ENCODE measurements at regions not wholly inside any gene's neighbourhood (a gene's known extent, or its start where the extent isn't known, plus 50 kb on each side); places are given as distances from the start of the nearest gene placed in this dataset.
"Not testable (repeated sequence)": the region's sequence is repeated elsewhere in the genome, so short reads cannot be mapped to it uniquely, and the experiment has no call there.

DNA sequence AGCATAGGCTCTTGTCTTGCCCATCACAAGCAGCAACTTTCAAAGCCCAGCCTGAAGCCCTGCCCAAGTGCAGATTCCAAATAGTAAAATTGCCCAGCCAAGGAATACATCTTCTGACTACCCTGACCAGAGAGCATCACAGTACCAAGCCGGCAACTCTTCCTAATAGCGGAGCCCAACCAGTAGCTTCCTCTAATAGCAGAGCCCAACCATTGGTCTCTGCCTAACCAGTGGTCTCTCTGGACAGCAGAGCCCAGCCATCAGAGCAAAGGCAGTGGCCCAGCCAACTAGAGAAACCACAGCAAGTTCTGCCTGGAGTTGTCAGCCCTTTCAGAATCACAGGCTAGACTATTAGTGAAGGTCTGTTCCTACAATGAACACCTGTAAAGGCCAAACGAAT, 285.6 kb downstream of the HGF start:
- TF ChIP-seq POLR2AphosphoS5 (IDR thresholded peaks at IDR 0.05) (no peak), POLR2A (IDR thresholded peaks at IDR 0.05) (no peak), EP300 (IDR thresholded peaks at IDR 0.05) (no peak)
- TF ChIP-seq, protein P1, sequence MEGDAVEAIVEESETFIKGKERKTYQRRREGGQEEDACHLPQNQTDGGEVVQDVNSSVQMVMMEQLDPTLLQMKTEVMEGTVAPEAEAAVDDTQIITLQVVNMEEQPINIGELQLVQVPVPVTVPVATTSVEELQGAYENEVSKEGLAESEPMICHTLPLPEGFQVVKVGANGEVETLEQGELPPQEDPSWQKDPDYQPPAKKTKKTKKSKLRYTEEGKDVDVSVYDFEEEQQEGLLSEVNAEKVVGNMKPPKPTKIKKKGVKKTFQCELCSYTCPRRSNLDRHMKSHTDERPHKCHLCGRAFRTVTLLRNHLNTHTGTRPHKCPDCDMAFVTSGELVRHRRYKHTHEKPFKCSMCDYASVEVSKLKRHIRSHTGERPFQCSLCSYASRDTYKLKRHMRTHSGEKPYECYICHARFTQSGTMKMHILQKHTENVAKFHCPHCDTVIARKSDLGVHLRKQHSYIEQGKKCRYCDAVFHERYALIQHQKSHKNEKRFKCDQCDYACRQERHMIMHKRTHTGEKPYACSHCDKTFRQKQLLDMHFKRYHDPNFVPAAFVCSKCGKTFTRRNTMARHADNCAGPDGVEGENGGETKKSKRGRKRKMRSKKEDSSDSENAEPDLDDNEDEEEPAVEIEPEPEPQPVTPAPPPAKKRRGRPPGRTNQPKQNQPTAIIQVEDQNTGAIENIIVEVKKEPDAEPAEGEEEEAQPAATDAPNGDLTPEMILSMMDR (IDR thresholded peaks at IDR 0.05): no peak
- no peaks in the 10 kb centered on the region for H3K9me3 ChIP-seq
- H3K36me3 ChIP-seq: no peaks in the 10 kb centered on the region
- H3K4me3 ChIP-seq: no peak overlapping the region
- no peaks in the 10 kb centered on the region for H3K27me3 ChIP-seq
- peaks cover 3% of the 10 kb centered on the region for H3K4me1 ChIP-seq
- 58% methylated on average over 2 of the region's 3 CpGs for WGBS
- no peak for DNase-seq (ENCODE audit: low spot score in 2 of 2)
- H3K27ac ChIP-seq: no peak overlapping the region

DNA sequence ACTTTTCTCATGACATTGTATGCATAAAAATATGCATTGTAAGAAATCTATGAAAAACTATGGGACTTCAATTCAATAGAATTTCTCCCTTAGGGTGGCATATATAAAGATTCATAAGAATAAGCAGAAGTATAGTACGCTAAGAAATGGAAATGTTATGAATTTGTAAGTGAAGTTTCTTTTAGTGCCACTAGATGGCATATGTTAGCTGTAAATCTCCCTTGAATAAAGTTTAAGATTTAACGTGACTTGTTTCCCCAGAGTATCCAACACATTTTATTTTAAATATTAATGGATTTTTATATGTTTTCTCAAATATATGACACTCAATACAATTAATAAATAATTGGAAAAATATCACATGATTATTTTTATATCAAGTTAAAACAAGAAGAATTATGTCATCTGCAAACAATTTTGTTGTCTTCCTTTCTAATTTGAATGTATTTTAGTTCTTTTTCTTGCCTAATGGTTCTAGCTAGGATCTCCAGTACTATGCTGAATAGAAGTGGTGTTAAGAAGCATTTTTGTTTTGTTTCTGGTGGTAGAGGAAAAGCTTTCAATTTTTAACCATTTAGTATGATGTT, 287.2 kb downstream of the HGF start:
- WGBS: 5% methylated on average over 2 of the region's 2 CpGs
- Histone ChIP-seq H3K27me3 (no peaks in the 10 kb centered on the region), H3K27ac (no peak overlapping the region), H3K9me3 (no peaks in the 10 kb centered on the region), H3K4me3 (no peak overlapping the region), H3K36me3 (no peaks in the 10 kb centered on the region), H3K4me1 (peaks cover 3% of the 10 kb centered on the region)
- TF ChIP-seq, protein P1 (IDR thresholded peaks at IDR 0.05): peak; percentile 33 to 38
- no peak for TF ChIP-seq EP300 (IDR thresholded peaks at IDR 0.05)
- DNase-seq (ENCODE audit: low spot score in 2 of 2): no peak

DNA sequence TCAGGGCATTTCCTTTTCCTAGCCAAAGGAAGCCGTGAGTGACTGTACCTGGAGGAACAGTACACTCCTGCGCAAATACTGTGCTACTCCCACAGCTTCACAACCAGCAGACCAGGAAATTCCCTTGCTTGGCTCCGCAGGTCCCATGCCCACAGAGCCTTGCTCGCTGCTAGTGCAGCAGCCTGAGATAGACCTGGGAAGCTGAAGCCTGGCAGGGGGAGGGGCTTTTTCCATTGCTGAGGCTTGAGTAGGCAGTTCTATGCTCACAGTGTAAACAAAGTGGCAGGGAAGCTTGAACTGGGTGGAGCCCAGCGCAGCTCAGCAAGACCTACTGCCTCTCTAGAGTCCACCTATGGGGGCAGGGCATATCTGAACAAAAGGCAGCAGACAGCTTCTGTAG, 291.2 kb downstream of the HGF start:
- H3K27me3 ChIP-seq: no peaks in the 10 kb centered on the region

DNA sequence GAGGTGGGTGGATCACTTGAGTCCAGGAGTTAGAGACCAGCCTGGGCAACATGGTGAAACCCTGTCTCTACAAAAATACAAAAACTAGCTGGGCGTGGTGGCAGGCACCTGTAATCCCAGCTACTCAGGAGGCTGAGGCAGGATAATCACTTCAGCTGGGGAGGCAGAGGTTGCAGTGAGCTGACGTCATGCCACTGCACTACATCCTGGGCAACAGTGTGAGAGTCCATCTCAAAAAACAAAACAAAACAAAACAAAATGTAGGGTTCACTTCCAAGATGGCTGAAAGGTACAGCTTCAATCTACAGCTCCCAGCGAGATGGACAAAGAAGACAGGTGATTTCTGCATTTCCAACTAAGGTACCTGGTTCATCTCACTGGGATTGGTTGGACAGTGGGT, 291.6 kb downstream of the HGF start:
- not testable (repeated sequence) for H3K9me3 ChIP-seq; H3K4me1 ChIP-seq; H3K4me3 ChIP-seq; H3K27me3 ChIP-seq; H3K27ac ChIP-seq; H3K36me3 ChIP-seq; DNase-seq (ENCODE audit: low spot score in 2 of 2)
- WGBS: 71% methylated on average over 3 of the region's 3 CpGs

More for the DNA sequence above, 291.2 kb downstream of the HGF start:
- H3K27ac ChIP-seq: no peak overlapping the region
- TF ChIP-seq, protein P1 (IDR thresholded peaks at IDR 0.05): no peak
- no peak for TF ChIP-seq POLR2AphosphoS5 (IDR thresholded peaks at IDR 0.05)
- H3K36me3 ChIP-seq: no peaks in the 10 kb centered on the region
- H3K9me3 ChIP-seq: no peaks in the 10 kb centered on the region
- whole genome bisulfite sequencing: 83% methylated on average over 4 of the region's 5 CpGs
- no peak for DNase-seq (ENCODE audit: low spot score in 2 of 2)
- no peaks in the 10 kb centered on the region for H3K4me1 ChIP-seq
- no peak overlapping the region for H3K4me3 ChIP-seq

DNA sequence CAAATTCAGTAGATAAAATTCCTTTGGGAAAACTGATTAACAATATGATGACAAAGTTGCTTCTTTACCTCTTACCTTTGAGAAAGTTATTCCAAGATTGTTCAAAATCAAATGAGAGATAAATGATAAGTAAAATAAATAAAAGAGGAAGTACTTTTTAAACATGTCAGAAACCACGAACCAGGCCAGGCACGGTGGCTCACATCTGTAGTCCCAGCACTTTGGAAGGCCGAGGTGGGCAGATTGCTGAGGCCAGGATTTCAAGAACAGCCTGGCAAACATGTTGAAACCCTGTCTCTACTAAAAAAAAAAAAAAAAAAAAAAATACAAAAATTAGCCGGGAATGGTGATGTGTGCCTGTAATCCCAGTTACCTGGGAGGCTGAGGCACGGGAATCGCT, 296.6 kb downstream of the HGF start:
- TF ChIP-seq, protein P1 (IDR thresholded peaks at IDR 0.05): no peak
- TF ChIP-seq POLR2A (IDR thresholded peaks at IDR 0.05): no peak
- TF ChIP-seq EP300 (IDR thresholded peaks at IDR 0.05): no peak
- no peak for TF ChIP-seq POLR2AphosphoS5 (IDR thresholded peaks at IDR 0.05)
- Histone ChIP-seq H3K36me3 (no peaks in the 10 kb centered on the region), H3K9me3 (no peaks in the 10 kb centered on the region), H3K27ac (no peak overlapping the region), H3K4me1 (peaks cover 6% of the 10 kb centered on the region), H3K4me3 (no peak overlapping the region), H3K27me3 (no peaks in the 10 kb centered on the region)
- DNase-seq (ENCODE audit: low spot score in 2 of 2): no peak
- 77% methylated on average over 6 of the region's 6 CpGs for whole genome bisulfite sequencing

DNA sequence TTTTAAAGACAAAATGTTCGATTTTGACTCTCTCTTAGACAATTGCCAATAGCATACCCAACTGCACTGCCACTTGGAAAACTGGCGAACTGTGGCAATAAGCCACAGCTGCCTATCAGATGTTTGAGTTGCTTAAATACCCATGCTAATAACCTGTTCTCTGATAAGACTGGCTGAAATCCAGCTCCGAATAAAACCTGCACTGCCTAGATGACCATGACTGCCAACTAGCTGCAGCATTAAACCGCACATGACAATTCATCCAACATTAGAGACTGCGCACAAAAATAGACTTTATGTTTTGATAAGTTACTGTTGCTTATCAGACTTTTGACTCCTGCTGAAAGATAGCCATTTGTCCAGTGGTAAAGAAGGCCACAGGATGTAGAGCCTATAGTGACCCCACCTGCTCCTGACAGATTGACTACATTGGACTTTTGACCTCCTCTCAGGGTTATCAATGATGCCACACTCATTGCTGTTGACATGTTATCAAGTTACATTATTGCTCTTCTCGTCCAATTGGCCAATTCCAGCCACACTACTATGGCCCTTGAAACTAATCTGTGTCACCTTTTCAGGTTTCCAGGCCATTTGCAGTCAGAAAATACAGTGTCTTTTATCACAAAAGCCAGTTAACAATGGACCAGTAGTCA, 299.0 kb downstream of the HGF start:
- WGBS: 73% methylated on average over 6 of the region's 6 CpGs
- Histone ChIP-seq H3K4me3 (no peak overlapping the region), H3K27me3 (no peaks in the 10 kb centered on the region), H3K36me3 (no peaks in the 10 kb centered on the region), H3K4me1 (peaks cover 6% of the 10 kb centered on the region), H3K9me3 (no peaks in the 10 kb centered on the region), H3K27ac (no peak overlapping the region)
- TF ChIP-seq EP300 (IDR thresholded peaks at IDR 0.05): no peak
- no peak for TF ChIP-seq POLR2AphosphoS5 (IDR thresholded peaks at IDR 0.05)
- no peak for TF ChIP-seq POLR2A (IDR thresholded peaks at IDR 0.05)
- TF ChIP-seq, protein P1 (IDR thresholded peaks at IDR 0.05): no peak
- no peak for DNase-seq (ENCODE audit: low spot score in 2 of 2)

All from suprapubic skin (tissue), 4 donors.